Islet of Langerhans (tissue), 1 donor: ENCODE measurements at regions not wholly inside any gene's neighbourhood (a gene's known extent, or its start where the extent isn't known, plus 50 kb on each side); places are given as distances from the start of the nearest gene placed in this dataset.
"Not testable (repeated sequence)": the region's sequence is repeated elsewhere in the genome, so short reads cannot be mapped to it uniquely, and the experiment has no call there.

Experiments
- FAIRE-seq: peaks from one replicate; lab custom pipeline; 2011; peaks lifted over from hg19 to GRCh38; lab: Jason Lieb, UNC

DNA sequence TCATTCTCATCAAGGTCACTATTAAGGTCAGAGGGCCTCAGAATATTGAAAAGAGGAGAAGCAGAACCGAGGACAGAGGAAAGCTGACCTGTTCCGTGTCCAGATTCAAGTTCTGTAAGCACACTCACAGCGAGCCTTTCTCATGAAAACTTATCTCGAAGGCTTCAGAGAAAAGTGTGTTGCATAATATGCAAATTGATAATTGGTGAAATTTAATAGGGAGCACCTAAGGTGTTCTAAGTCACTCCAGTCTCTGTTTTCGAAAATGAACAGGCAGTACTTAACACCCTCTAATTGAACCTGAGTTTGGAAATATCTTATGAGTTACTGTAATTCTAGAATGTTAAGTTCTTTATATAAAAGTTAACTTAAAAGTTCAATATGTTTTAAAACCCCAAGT lies 181.2 kb upstream of the PDE10A start:
- no peak for FAIRE-seq

DNA sequence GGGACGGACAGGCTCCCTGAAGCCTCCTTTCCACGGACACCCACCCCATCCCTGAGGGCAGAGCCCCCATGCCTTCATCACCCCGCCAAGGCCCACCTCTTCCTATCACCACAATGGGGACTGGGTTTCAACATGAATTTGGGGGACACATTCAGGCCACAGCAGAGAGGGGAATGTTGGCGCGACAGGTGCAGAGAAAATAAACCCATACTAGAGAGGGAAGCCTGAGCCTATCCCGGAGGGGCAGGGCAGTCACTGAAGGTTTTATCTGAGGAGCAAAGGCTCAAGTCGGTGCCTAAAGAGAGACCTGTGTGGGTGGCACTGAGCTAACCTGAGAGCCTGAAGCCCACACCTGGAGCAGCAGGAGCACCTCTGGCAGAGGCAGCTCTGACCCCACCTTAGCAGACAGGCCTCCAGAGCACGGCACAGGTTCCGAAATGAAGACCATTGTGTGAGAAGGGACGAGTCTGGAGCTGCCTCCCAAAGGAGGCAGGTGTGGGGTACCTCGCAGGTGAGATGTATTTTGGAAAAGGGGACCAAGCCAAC lies 180.6 kb upstream of the PDE10A start:
- no peak for FAIRE-seq

DNA sequence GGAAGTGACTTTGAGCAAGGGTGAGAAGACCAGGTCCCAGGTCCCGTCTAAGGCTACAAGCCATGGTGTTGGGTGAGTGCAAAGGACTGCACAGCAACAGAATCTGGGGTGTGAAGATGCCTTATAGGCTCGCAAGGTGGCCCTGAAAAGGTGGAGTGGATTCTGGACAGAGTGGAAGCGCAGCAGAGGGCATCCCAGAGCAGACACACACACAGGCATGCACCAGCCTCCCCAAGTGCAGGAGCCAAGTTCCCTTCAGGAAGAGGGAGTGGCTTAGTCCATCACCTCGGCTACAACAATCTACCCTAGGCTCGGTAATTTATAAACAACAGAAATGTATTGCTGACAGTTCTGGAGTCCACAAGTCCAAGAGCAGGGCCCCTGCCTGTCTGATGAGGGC lies 180.1 kb upstream of the PDE10A start:
- no peak for FAIRE-seq

DNA sequence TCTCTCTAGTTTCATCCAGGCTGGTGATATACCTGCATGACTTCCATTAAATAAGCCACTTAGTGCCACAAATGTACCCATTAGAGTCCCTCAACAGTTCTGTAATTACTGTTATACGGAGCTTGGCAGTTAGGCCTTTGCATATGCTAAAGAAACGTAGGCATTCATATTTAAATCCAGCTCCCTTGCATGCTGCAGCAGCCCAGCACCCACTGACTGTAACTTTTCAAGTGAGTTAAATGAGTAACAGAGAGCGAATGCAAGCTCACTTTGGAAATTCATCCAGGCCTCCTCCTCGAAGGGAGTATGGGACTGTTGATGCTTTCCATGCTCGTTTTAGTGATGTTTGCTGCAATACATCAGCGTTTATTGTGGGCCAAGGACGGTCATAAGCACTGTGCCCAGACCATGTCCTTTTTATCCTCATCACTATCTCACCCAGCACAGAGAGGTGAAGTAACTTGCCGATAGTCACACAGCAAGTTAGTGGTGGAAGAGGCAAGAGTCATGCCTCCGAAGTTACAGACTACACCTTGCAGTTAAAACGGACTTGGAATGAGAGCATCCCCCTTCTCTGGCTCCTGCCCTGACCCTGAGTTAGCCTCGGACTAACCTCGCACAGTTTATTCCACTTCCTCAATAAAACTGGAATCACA lies 179.4 kb upstream of the PDE10A start:
- no peak for FAIRE-seq

DNA sequence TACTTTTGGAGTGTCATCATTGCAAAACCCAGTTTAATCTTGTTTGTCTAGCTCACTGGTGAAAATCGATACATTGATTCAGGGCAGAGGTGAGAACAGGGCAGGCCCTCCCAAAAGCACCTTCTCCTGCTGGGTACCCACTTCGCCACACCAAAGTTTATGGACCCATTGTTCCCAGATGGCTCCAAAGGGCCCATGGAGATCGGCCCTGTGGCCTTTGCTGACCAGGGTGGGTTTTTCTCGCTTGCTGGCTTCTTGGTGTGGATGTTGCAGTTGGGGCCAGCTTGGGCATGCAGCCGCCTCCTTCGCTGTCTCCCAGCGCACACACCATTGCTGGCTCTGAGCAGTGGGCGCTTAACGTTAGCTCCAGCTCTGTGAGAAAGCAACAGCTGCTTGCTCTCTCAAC lies 178.1 kb upstream of the PDE10A start:
- FAIRE-seq: no peak

DNA sequence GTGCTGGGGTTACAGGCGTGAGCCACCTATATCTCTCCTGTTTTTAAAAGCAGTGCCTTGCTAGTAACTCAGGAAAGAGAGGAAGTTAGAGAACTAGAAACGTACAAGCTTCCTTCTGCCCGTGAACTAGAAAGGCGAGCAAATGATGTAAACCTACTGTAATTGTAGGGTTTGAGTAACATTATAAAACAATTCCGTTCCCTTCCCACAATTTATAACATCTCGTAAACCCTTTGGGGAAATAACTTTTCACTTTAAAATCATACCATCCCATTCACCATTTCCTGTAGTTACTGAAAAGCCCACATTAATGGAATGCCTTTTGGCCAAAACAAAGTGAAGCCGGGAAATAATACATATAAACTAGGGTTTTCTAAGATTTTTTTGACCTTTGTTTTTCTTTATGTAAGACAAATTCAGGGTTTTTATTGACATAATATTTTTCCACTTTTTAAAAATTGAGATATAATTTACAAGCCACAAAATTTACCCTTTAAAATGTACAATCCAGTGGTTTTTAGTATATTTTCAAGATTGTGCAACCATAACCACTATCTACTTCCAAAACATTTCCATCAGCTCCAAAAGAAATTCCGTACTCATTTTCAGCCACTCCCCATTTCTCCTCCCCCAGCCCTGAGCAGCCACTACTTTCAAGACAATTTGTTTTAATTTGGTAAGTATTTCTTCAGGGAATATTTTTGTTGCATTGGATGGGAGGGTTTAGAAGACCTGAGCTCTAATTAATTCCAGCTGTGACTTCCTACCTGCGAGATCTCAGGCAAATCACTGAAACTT lies 175.1 kb upstream of the PDE10A start:
- FAIRE-seq: no peak

DNA sequence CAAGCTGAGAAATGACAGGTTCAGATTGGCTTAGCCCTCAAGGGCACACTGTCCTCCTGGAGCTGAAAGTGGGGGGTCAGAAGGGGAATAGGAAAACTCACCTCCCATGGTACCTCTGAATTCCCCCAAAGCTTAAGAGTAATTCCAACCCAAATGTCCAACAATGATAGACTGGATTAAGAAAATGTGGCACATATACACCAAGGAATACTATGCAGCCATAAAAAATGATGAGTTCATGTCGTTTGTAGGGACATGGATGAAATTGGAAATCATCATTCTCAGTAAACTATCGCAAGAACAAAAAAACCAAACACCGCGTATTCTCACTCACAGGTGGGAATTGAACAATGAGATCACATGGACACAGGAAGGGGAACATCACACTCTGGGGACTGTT lies 173.6 kb upstream of the PDE10A start:
- not testable (repeated sequence) for FAIRE-seq

DNA sequence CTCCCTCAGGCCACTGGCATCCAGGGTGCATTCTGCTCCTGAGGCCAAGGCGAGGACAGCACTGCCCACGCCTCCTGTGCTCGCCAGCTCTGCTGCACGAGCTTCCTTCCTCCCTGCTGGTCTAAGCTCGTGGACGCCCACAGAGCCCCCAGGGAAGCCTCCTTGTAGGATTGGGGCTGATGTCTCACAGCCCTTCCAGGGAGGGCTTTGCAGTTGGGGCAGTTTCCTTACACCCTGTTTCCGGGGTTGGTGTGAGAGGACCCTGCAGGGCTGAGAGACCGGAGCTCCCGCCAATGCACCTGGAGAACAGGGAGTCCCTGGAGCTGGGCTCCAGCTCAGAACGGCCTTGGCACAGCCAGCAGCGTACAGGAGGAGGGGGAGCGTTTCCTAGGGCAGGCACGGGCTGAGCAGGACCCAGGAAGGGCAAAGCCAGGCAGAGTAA lies 172.4 kb upstream of the PDE10A start:
- no peak for FAIRE-seq

DNA sequence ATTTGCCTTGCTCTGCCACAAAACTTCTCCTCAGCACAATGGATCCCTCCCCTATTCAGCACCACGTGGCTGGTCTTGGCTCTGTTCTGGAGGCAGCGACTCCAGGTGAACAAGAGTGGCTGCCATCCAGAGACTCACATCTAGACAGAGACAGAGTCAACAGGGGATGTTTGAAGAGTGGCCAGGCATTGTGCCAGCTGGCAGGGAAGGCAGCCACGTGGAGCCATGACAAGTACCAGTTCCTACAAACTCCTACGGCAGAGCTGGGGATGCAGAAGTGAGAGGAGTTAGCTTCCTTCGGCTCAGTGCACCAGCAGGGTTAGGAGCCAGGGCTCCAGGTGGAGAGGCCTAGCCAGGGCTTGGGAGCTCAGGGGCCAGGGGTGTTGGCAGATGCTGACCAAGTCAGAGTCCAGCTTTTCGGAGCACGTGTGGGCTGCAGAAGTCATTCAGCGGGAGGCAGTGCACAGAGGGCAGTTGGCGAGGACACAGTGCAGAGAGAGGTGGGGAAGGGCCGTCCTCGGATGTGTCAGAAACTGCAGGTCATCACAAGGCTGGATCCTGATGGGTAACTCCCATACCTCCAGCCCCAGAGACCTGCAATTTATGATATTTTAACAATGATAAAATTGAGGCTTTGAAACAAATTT lies 171.7 kb upstream of the PDE10A start:
- peak; percentile 60 for FAIRE-seq

DNA sequence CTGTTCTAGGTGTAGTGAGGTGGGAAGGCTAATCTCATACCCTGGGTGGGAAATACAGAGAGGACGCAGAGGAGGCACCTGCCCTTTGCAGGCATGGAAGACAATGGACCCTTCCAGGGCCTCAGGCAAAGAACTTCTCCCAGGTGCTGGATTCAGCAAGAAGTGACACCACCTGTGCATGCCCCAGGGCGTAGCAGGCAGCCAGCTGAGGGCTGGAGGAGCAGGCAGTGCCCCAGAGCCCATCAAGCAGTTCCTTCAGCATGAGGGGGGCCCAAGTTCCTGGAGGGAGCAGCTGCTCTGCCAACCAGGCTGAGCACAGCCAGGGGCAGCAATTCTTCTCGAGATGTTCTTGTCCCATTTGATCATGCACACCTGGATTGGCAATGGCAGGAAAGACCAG lies 170.3 kb upstream of the PDE10A start:
- no peak for FAIRE-seq

DNA sequence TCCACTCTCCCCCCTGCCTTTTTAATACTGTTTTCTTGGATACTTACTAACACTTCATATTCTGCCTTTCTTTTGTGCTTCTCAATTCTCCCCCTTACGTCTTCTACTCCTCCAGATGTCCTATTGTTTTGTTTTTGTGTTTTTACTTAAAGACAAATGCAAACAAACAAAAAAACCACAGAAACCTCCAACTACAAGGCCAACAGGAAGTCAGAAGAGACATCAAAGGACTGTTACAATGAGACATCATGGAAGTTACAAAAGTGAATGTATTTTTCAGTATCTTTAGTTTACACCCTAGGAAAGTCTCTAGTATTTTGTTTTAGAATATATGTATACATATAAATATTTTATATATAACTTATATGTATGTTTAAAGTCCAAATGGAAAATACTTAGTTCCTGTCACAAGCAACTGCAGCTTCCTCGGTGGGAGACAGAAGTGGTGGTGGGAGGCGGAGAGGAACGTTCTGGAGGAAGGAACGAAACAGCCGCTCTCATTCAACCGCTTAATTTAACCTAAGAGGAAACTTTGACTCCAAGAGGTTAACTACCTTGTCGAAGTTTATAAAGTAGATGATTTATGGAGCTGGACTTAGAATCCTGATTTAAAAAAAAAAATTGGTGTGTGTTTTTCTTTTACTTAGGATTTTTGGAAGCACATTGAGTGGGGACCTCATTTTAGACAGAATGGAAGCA lies 168.9 kb upstream of the PDE10A start:
- FAIRE-seq: no peak

DNA sequence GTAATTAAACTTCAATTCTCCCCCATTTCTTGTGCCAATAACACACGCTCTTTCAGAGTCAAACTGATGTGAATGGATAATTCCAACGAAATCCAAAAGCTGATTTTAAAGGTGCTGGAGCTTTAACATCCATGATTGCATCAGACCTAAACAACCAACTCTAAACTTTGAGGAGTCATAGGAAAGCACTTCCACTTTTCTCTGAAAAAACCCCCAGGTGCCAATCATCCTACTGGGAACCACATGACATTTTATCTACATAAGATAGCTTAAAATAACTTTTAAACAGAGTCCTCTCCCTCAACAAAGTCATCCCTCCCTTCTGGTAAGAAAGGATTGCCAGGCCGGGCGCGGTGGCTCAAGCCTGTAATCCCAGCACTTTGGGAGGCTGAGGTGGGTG lies 167.7 kb upstream of the PDE10A start:
- FAIRE-seq: no peak

DNA sequence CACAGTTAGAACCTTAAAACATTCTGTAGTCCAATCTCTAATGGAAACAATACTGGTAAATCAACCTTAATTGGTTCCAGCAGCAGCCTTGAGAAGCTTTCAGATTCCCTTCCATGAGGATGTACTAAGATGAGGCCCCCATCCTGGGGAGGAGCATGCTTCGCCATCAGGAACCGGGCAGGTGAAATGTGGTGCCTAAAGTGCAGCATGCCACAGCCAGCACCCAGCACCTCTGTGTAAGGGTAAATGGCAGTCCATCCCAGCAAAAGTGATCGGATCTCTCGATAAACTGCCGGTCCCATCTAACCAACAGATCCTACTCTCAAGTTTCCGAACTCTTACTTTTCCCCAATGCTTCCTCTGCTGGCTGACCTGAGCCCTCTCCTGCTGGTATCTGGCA lies 166.3 kb upstream of the PDE10A start:
- no peak for FAIRE-seq

DNA sequence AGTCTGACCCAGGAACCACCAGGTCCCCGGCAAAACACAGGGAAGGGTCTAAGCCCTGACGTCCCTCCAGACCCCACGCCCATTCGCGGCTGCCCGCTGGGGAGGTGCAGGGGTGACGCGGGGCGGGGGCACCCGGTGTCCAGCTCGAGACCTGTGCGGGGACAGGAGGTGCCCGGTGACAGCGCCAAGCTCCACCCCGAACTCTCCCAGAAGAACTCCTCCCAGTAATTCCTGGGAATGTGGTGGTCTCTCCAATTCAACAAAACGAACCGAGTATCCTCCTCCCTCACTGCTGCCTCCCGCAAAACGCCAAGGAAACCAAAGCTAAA lies 164.1 kb upstream of the PDE10A start:
- no peak for FAIRE-seq

DNA sequence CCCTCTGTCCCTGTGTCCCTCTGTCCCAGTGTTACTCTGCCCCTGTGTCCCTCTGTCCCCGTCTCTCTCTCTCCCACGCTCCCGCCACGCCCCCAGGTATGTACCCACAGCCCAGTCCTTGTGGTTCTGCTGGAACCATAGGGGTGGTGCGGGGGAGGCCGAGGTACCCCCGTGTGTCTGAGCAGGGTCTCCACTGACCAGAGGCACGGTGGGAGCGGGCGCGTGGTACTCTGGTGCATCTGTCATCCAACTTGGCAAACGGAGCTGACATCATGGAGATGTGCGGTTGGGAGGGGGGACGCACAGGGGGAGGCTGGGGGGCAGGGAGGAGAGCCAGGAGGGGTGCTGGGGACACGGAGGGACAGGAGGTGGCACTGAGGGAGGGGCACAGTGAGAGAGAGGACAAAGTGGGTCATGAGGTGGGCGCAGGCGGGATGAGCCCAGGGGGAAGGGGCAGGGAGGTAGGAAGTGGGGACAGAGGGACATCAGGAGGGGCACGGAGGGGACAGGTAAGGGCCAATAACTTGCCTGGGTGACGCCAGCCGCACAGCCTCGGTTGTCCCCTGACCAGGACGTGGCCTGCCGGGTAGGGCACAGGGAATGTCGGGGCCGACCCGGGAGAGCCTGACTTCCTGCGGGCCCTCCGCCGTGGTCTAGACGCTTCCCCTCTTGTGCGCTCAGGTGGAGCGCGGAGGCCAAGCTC lies 163.6 kb upstream of the PDE10A start:
- FAIRE-seq: no peak

DNA sequence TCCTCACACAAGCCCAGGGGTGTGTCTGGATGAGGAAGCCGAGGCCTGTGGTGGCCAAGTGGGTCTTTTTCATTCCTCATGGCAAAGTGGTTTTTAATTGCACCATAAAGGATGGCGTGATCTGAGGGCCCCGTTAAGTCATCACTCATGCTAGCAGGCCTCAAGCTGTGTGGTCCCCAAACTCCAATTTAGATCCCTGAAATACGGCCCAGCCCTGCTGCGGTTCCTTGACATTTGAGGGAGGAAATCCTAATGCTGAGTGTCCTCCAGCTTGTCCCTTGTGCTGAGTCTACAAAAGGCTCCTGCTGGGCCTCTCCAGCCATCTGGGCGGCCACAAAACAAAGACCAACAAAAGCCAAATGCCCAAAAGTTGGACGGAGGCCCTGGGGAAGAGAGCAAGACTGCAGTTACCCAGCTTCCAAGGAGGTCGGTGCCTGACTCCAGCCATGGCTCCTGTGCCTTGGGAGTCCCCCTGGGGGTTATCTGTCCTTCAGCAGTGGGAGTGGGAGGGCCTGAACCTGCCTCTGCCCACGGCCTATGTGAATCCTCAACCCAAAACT lies 162.3 kb upstream of the PDE10A start:
- no peak for FAIRE-seq

DNA sequence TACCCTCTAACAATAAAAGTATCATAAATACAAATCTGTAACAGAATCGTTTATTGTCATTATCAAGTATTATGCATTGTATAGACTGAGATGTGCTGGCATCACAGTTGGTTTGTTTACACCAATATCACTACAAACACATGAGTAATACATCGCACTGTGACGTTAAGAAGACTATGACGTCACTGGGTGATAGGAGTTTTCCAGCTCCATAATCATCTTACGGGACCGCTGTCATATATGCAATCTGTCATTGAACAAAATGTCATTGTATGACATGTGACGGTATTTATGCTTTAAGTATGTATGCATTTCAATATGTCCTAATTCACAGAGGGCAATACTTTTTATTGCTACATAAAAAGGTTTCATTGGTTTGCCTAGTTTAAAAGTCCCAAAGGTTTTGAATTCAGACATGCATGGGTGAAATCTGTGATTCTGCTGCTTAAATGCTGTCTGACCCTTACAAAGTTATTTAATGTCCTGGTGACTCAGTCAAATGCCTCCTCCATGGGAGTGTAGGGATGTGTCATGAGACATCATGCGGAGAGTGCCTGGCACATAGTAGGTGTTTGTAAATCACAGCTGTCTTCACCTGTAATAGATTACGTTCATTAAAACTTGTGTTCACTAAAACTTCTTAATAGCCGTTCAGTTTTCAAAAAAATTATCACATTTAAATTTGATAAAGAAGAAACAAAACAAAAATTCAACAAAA lies 160.7 kb upstream of the PDE10A start:
- no peak for FAIRE-seq

DNA sequence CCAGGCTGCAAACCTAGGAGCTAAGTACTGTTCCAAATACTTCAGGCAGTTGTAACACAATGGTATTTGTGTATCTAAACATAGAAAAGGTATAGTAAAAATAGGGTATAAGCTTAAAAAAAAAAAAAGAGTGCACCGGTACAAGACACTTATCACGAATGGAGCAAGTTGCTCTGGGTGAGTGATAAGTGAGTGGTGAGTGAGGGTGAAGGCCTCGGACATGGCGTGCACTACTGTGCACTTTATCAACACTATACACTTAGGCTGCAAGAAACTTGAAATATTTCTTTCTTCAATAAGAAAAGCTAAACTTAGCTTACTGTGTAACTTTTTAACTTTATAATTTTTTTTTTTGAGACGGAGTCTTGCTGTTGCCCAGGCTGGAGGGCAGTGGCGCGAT lies 159.5 kb upstream of the PDE10A start:
- no peak for FAIRE-seq

DNA sequence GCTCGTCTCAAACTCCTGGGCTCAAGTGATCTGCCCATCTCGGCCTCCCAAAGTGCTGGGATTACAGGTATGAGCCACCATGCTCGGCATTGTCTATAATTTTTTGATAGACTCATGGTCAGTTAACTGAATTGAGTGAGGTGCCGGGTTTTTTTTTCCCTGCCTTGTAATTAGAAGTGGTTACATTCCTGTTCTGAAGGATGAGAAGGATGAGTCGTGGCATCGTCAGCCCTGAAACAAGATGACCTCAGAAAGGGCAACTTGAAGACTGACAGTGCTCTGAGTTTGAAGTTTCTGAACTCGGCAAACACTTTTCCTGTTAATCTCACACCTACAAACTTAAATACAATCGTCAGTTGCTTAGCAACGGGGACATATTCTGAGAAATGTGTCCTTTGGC lies 158.7 kb upstream of the PDE10A start:
- no peak for FAIRE-seq

DNA sequence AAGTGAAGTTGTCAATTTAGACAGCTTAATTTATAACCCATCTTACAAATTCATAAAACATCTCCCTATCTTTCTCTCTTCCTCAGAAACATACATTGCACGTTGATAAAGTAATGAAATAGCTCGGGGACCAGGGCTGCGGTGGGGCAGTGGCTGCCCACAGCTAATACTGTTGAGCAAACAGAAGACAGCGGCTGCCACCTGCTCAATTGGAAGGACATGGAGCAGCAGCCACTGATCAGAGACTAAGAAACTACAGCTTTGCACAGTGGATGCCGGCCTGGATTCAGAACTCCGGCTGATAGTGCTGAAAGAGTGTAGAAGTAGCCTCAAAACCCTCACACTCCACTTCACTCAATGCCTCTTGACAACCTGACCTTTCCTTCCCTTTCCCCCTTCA lies 157.9 kb upstream of the PDE10A start:
- FAIRE-seq: no peak

DNA sequence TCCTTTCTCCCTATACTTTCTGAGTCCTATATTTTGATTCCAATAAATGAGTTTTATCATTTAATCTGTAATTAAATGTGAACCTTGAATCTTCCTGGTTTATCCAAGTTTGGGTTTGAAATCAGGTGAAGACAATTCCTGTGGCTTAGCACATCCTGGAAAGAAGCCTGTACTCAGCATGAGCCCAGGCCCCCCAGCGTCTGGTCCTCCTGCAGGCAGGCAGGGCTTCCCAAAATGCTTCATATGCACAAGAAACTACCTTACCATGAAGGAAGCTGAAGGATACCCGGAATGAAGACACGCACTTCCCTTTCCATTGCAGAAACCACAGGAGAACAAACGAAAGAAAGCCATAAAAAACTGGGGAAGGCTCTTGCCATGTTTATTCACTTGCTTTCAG lies 157.4 kb upstream of the PDE10A start:
- FAIRE-seq: no peak
